ENCODE measurements at regions not wholly inside any gene's neighbourhood (a gene's known extent, or its start where the extent isn't known, plus 50 kb on each side); places are given as distances from the start of the nearest gene placed in this dataset.

- TF ChIP-seq, protein P1, sequence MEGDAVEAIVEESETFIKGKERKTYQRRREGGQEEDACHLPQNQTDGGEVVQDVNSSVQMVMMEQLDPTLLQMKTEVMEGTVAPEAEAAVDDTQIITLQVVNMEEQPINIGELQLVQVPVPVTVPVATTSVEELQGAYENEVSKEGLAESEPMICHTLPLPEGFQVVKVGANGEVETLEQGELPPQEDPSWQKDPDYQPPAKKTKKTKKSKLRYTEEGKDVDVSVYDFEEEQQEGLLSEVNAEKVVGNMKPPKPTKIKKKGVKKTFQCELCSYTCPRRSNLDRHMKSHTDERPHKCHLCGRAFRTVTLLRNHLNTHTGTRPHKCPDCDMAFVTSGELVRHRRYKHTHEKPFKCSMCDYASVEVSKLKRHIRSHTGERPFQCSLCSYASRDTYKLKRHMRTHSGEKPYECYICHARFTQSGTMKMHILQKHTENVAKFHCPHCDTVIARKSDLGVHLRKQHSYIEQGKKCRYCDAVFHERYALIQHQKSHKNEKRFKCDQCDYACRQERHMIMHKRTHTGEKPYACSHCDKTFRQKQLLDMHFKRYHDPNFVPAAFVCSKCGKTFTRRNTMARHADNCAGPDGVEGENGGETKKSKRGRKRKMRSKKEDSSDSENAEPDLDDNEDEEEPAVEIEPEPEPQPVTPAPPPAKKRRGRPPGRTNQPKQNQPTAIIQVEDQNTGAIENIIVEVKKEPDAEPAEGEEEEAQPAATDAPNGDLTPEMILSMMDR (IDR thresholded peaks at IDR 0.05 in 8 of 11, conservative IDR thresholded peaks at IDR 0.05 in 3 of 11) = no peak
- no peak for TF ChIP-seq POLR2AphosphoS5 (IDR thresholded peaks at IDR 0.05)
Measured at GRCh38 chr16:51500306-51500705, 349.2 kb upstream of the SALL1 start.
